Keratinocyte (primary cell): ENCODE measurements at regions not wholly inside any gene's neighbourhood (a gene's known extent, or its start where the extent isn't known, plus 50 kb on each side); places are given as distances from the start of the nearest gene placed in this dataset.

ENCODE experiments used
- DNase-seq: peaks from one replicate; pipeline ENCODE4 v3.0.0-alpha.2; 2011; ENCODE audit warnings: low read depth, missing footprints, low spot score
- FAIRE-seq: peaks from 2 replicates; lab custom pipeline; 2011; peaks lifted over from hg19 to GRCh38; lab: Jason Lieb, UNC
- H2AFZ ChIP-seq: 2 replicates; pipeline ENCODE4 v1.6.0; 2012; ENCODE audit warnings: low read length, control low read depth, inconsistent platforms; ENCODE audit not compliant: control insufficient read depth
- H3K27ac ChIP-seq: 2 replicates; pipeline ENCODE4 v1.5.1; 2011; ENCODE audit warnings: low read length; ENCODE audit not compliant: control insufficient read depth, insufficient read depth
- H3K27me3 ChIP-seq: 3 replicates; pipeline ENCODE4 v1.6.0; 2011; ENCODE audit warnings: low read length; ENCODE audit not compliant: control insufficient read depth, insufficient read depth; ENCODE audit errors: extremely low read depth
- H3K36me3 ChIP-seq, 2 experiments: 2 replicates in 1 of 2; 3 replicates in 1 of 2; pipeline ENCODE4 v1.5.1; 2011; ENCODE audit warnings: low read length in 2 of 2, mild to moderate bottlenecking in 1 of 2; ENCODE audit not compliant: control insufficient read depth in 2 of 2, insufficient read depth in 2 of 2; ENCODE audit errors: extremely low read depth in 1 of 2
- H3K4me1 ChIP-seq: 3 replicates; pipeline ENCODE4 v1.5.1; 2011; ENCODE audit warnings: low read length; ENCODE audit not compliant: control insufficient read depth, insufficient read depth; ENCODE audit errors: extremely low read depth
- H3K4me2 ChIP-seq: 3 replicates; pipeline ENCODE4 v1.6.0; 2011; ENCODE audit warnings: low read depth, low read length; ENCODE audit not compliant: control insufficient read depth, insufficient read depth; ENCODE audit errors: extremely low read depth
- H3K4me3 ChIP-seq, 3 experiments: fragments of 200-600 bp in 1 of 3; sonication (generic) in 1 of 3; 2 replicates in 2 of 3; 3 replicates in 1 of 3; pipeline ENCODE4 v1.5.1; 2011 to 2016; ENCODE audit warnings: low read length in 3 of 3, mild to moderate bottlenecking in 3 of 3, control low read depth in 2 of 3, inconsistent platforms in 1 of 3, low read depth in 1 of 3, mixed read lengths in 1 of 3, mixed run types in 1 of 3, moderate library complexity in 1 of 3; ENCODE audit not compliant: control insufficient read depth in 2 of 3, insufficient read depth in 2 of 3; ENCODE audit errors: extremely low read depth in 1 of 3
- H3K79me2 ChIP-seq: 2 replicates; pipeline ENCODE4 v1.6.0; 2012; ENCODE audit warnings: low read length; ENCODE audit not compliant: control insufficient read depth, insufficient read depth
- H3K9ac ChIP-seq: 3 replicates; pipeline ENCODE4 v1.6.0; 2011; ENCODE audit warnings: low read length; ENCODE audit not compliant: control insufficient read depth, insufficient read depth; ENCODE audit errors: extremely low read depth
- H3K9me1 ChIP-seq: 3 replicates; pipeline ENCODE4 v1.6.0; 2011; ENCODE audit warnings: low read length; ENCODE audit not compliant: control insufficient read depth, insufficient read depth; ENCODE audit errors: extremely low read depth
- H3K9me3 ChIP-seq: 2 replicates; pipeline ENCODE4 v1.5.1; 2012; ENCODE audit warnings: low read depth, low read length; ENCODE audit not compliant: control insufficient read depth
- H4K20me1 ChIP-seq: 3 replicates; pipeline ENCODE4 v1.6.0; 2011; ENCODE audit warnings: low read length; ENCODE audit not compliant: control insufficient read depth, insufficient read depth; ENCODE audit errors: extremely low read depth
- EZH2 ChIP-seq: IDR thresholded peaks from one replicate; pipeline ENCODE4 v1.6.1; 2012; ENCODE audit warnings: inconsistent platforms, mild to moderate bottlenecking, low read length, moderate library complexity
- dilution Hi-C: fragments of 300-500 bp; cut with MboI; formaldehyde crosslinking; loops from one replicate; pipeline ENCODE4 v1.7.0; 2020; ENCODE audit warnings: low sequenced_read_pairs; ENCODE audit not compliant: extremely low pct_ligation_motif_present
- TF ChIP-seq, protein P1 (sequence below), 3 experiments: IDR thresholded peaks in 1 of 3; conservative IDR thresholded peaks in 1 of 3; optimal IDR thresholded peaks in 1 of 3; 2 replicates in 2 of 3; 3 replicates in 1 of 3; pipeline versions ENCODE3 to v1.5.1; 2011; ENCODE audit warnings: low read length in 3 of 3, mild to moderate bottlenecking in 3 of 3, moderate library complexity in 2 of 3, control low read depth in 1 of 3, inconsistent platforms in 1 of 3; ENCODE audit not compliant: insufficient read depth in 2 of 3; ENCODE audit errors: extremely low read depth in 1 of 3

DNA sequence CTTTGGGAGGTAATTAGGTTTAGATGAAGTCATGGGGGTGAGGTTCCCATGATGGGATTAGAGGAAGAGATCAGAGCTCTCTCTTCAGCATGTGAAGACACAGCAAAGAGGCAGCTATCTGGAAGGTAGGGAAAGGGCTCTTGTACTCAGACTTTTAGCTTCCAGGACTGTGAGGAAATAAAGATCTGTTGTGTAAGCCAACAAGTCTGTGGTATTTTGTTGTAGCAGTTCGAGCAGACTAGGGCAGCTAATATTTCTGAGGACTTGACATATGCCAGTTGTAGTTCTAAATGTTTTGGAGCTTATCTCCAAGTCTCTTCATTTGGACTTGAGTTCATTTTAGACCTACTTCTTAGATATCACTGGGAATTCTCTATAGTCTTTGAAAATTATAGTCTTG is 137.3 kb upstream of the PDE5A start:
- no peak for TF ChIP-seq EZH2
- TF ChIP-seq, protein P1, sequence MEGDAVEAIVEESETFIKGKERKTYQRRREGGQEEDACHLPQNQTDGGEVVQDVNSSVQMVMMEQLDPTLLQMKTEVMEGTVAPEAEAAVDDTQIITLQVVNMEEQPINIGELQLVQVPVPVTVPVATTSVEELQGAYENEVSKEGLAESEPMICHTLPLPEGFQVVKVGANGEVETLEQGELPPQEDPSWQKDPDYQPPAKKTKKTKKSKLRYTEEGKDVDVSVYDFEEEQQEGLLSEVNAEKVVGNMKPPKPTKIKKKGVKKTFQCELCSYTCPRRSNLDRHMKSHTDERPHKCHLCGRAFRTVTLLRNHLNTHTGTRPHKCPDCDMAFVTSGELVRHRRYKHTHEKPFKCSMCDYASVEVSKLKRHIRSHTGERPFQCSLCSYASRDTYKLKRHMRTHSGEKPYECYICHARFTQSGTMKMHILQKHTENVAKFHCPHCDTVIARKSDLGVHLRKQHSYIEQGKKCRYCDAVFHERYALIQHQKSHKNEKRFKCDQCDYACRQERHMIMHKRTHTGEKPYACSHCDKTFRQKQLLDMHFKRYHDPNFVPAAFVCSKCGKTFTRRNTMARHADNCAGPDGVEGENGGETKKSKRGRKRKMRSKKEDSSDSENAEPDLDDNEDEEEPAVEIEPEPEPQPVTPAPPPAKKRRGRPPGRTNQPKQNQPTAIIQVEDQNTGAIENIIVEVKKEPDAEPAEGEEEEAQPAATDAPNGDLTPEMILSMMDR (optimal IDR thresholded peaks at IDR 0.05 in 1 of 3, IDR thresholded peaks at IDR 0.05 in 1 of 3, conservative IDR thresholded peaks at IDR 0.05 in 1 of 3; ENCODE audit: extremely low read depth in 1 of 3, insufficient read depth in 2 of 3, low read length in 3 of 3) = no peak
- no peaks in the 10 kb centered on the region for H3K9me1 ChIP-seq

DNA sequence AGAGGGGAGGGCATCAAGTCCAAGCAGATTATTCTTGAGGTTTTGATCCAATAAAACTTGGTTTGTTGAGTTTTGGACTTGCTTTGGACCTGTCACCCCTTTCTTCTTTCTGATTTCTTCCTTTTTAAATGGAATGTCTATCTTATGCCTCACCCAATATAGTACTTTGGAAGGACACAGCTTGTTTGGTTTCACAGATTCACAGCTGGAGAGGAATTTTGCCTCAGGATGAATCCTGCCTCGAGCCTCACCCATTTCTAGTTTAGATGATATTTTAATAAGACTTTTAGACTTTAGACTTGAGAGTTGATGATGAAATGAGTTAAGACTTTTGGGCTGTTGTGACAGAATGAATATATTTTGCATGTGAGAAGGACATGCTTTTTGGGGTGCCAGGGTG is 136.9 kb upstream of the PDE5A start:
- no peak overlapping the region for H3K9ac ChIP-seq
- no peak overlapping the region for H3K4me3 ChIP-seq
- H3K9me3 ChIP-seq = no peaks in the 10 kb centered on the region
- TF ChIP-seq, protein P1 (optimal IDR thresholded peaks at IDR 0.05 in 1 of 3, IDR thresholded peaks at IDR 0.05 in 1 of 3, conservative IDR thresholded peaks at IDR 0.05 in 1 of 3; ENCODE audit: extremely low read depth in 1 of 3, insufficient read depth in 2 of 3, low read length in 3 of 3) = no peak
- no peak for TF ChIP-seq EZH2
- H3K4me2 ChIP-seq = no peak overlapping the region
- H3K27me3 ChIP-seq = no peaks in the 10 kb centered on the region
- H3K79me2 ChIP-seq = no peaks in the 10 kb centered on the region
- dilution Hi-C loops = no loop called here
- no peak for DNase-seq
- no peaks in the 10 kb centered on the region for H4K20me1 ChIP-seq
- no peaks in the 10 kb centered on the region for H3K9me1 ChIP-seq
- no peak overlapping the region for H3K27ac ChIP-seq
- H2AFZ ChIP-seq = no peak overlapping the region
- no peaks in the 10 kb centered on the region for H3K4me1 ChIP-seq
- FAIRE-seq = no peak
- H3K36me3 ChIP-seq = no peaks in the 10 kb centered on the region

More for the DNA sequence above, 137.3 kb upstream of the PDE5A start:
- no peak for FAIRE-seq
- H3K9ac ChIP-seq = no peak overlapping the region
- no peak overlapping the region for H3K4me3 ChIP-seq
- no peaks in the 10 kb centered on the region for H3K79me2 ChIP-seq
- no peak overlapping the region for H2AFZ ChIP-seq
- dilution Hi-C loops = no loop called here
- DNase-seq = no peak
- H3K36me3 ChIP-seq = no peaks in the 10 kb centered on the region
- H3K9me3 ChIP-seq = no peaks in the 10 kb centered on the region
- H3K27me3 ChIP-seq = no peaks in the 10 kb centered on the region
- no peak overlapping the region for H3K4me2 ChIP-seq
- no peak overlapping the region for H3K27ac ChIP-seq
- no peaks in the 10 kb centered on the region for H3K4me1 ChIP-seq
- no peaks in the 10 kb centered on the region for H4K20me1 ChIP-seq
